ENCODE measurements at regions not wholly inside any gene's neighbourhood (a gene's known extent, or its start where the extent isn't known, plus 50 kb on each side); places are given as distances from the start of the nearest gene placed in this dataset.
"Not testable (repeated sequence)": the region's sequence is repeated elsewhere in the genome, so short reads cannot be mapped to it uniquely, and the experiment has no call there.

GRCh38 chr1:219066098-219066497 lies 107.6 kb upstream of the LYPLAL1 start:
- POLR2A ChIA-PET = no interaction called here

GRCh38 chr1:219066631-219067349 lies 106.9 kb upstream of the LYPLAL1 start:
- POLR2A ChIA-PET = no interaction called here
- CTCF ChIA-PET = no interaction called here

More at GRCh38 chr1:219066098-219066497, 107.6 kb upstream of the LYPLAL1 start:
- CTCF ChIA-PET = no interaction called here

- ChIA-PET CTCF (no interaction called here), POLR2A (no interaction called here)
These were observed 106.3 kb upstream of the LYPLAL1 start for GRCh38 chr1:219067350-219067712.

- POLR2A ChIA-PET, CTCF ChIA-PET: not testable (repeated sequence)
These were observed 103.3 kb upstream of the LYPLAL1 start for GRCh38 chr1:219070395-219070794.

GRCh38 chr1:219071209-219071608 lies 102.5 kb upstream of the LYPLAL1 start:
- CTCF ChIA-PET = no interaction called here
- POLR2A ChIA-PET = no interaction called here

GRCh38 chr1:219072329-219072728 lies 101.3 kb upstream of the LYPLAL1 start:
- ChIA-PET CTCF (no interaction called here), POLR2A (no interaction called here)

GRCh38 chr1:219074084-219074728 lies 99.5 kb upstream of the LYPLAL1 start:
- ChIA-PET POLR2A (no interaction called here), CTCF (no interaction called here)

- ChIA-PET POLR2A (no interaction called here), CTCF (no interaction called here)
These were observed 98.4 kb upstream of the LYPLAL1 start for GRCh38 chr1:219075121-219075879.

- ChIA-PET POLR2A (no interaction called here), CTCF (no interaction called here)
These were observed 97.2 kb upstream of the LYPLAL1 start for GRCh38 chr1:219076326-219076937.

GRCh38 chr1:219077767-219078166 lies 95.9 kb upstream of the LYPLAL1 start:
- CTCF ChIA-PET, POLR2A ChIA-PET: not testable (repeated sequence)

- POLR2A ChIA-PET = no interaction called here
- CTCF ChIA-PET = no interaction called here
These were observed 91.4 kb upstream of the LYPLAL1 start for GRCh38 chr1:219081943-219082925.

GRCh38 chr1:219083631-219084030 lies 90.0 kb upstream of the LYPLAL1 start:
- ChIA-PET POLR2A (no interaction called here), CTCF (no interaction called here)

GRCh38 chr1:219085082-219085481 lies 88.6 kb upstream of the LYPLAL1 start:
- ChIA-PET POLR2A (interaction anchor here (0.7 kb wide), 1 partner anchor 268 kb away, joined by 3 read pairs; no protein-coding TSS in a partner anchor), CTCF (no interaction called here)

GRCh38 chr1:219085988-219086387 lies 87.7 kb upstream of the LYPLAL1 start:
- ChIA-PET POLR2A (no interaction called here), CTCF (no interaction called here)

GRCh38 chr1:219086956-219087469 lies 86.7 kb upstream of the LYPLAL1 start:
- CTCF ChIA-PET = no interaction called here
- POLR2A ChIA-PET = no interaction called here

GRCh38 chr1:219088778-219089557 lies 84.7 kb upstream of the LYPLAL1 start:
- ChIA-PET POLR2A (no interaction called here), CTCF (no interaction called here)

GRCh38 chr1:219090607-219091006 lies 83.1 kb upstream of the LYPLAL1 start:
- POLR2A ChIA-PET = no interaction called here
- CTCF ChIA-PET = no interaction called here

GRCh38 chr1:219092206-219092605 lies 81.5 kb upstream of the LYPLAL1 start:
- CTCF ChIA-PET = no interaction called here
- POLR2A ChIA-PET = no interaction called here

GRCh38 chr1:219099307-219099706 lies 74.4 kb upstream of the LYPLAL1 start:
- ChIA-PET CTCF (no interaction called here), POLR2A (no interaction called here)

Measured in activated CD8-positive, alpha-beta memory T cell treated with anti-CD3 and anti-CD28 coated beads for 36 hours (primary cell).